ENCODE measurements at regions not wholly inside any gene's neighbourhood (a gene's known extent, or its start where the extent isn't known, plus 50 kb on each side); places are given as distances from the start of the nearest gene placed in this dataset.

GRCh38 chr2:53181759-53182158 lies 585.8 kb upstream of the CHAC2 start:
- DNase-seq (ENCODE audit: low read depth, low spot score) = no peak
- RAD21 ChIA-PET (ENCODE audit: unreplicated experiment) = no interaction called here
- Histone ChIP-seq H2AFZ (ENCODE audit: control insufficient read depth, low read depth, low read length) (no peak overlapping the region), H3K4me2 (ENCODE audit: control insufficient read depth, insufficient read depth) (no peak overlapping the region), H3K27me3 (replicated peaks in 1 of 2; ENCODE audit: control insufficient read depth in 2 of 2, insufficient read depth in 2 of 2, low read length in 1 of 2) (no peaks in the 10 kb centered on the region), H3K27ac (ENCODE audit: control insufficient read depth, insufficient read depth) (no peak overlapping the region), H3K9ac (ENCODE audit: control insufficient read depth, insufficient read depth, low read length) (no peak overlapping the region), H3K36me3 (ENCODE audit: control insufficient read depth in 2 of 2, insufficient read depth in 2 of 2, low read length in 1 of 2) (no peaks in the 10 kb centered on the region), H3K4me1 (ENCODE audit: control insufficient read depth, insufficient read depth, low read length) (no peaks in the 10 kb centered on the region), H4K20me1 (ENCODE audit: control insufficient read depth, insufficient read depth) (no peaks in the 10 kb centered on the region; the same call in 1 of the 2 replicates), H3K4me3 (no peak overlapping the region), H3K79me2 (ENCODE audit: control insufficient read depth, insufficient read depth, low read length) (no peaks in the 10 kb centered on the region), H3K9me3 (replicated peaks; ENCODE audit: control insufficient read depth, insufficient read depth, low read length) (no peaks in the 10 kb centered on the region)
- intact Hi-C loops (cut with micrococcal nuclease; ENCODE audit: unreplicated experiment) = no loop called here
- 0% methylated on average over 2 of the region's 2 CpGs for WGBS (ENCODE audit: insufficient coverage, insufficient replicate concordance, low lambda C conversion rate, missing lambda C conversion rate)
- CTCF ChIA-PET = no interaction called here
- in situ Hi-C loops (cut with MboI) = no loop called here
- FAIRE-seq = no peak
- BruUV-seq (replicated peaks) = no TSS peak
- POLR2A ChIA-PET = no interaction called here
- no peak for ATAC-seq
- SMC1A ChIA-PET (ENCODE audit: uncharacterized antibody, unreplicated experiment) = no interaction called here
- TF ChIP-seq ATF7 (IDR thresholded peaks at IDR 0.05; ENCODE audit: low read depth) (no peak), ZBTB33 (IDR thresholded peaks at IDR 0.05) (no peak), CTCF (IDR thresholded peaks at IDR 0.05 in 2 of 3, conservative IDR thresholded peaks at IDR 0.05 in 1 of 3; ENCODE audit: control insufficient read depth in 2 of 3, extremely low read depth in 1 of 3, insufficient read depth in 1 of 3, low read depth in 3 of 3, low read length in 3 of 3) (no peak), ZBTB11 (CRISPR knock-in tag; IDR thresholded peaks at IDR 0.05) (no peak), E2F8 (IDR thresholded peaks at IDR 0.05; ENCODE audit: low read depth, partially characterized antibody) (no peak), SREBF2 (IDR thresholded peaks at IDR 0.05; ENCODE audit: low read length) (no peak), FOS (IDR thresholded peaks at IDR 0.05; ENCODE audit: borderline replicate concordance, extremely low read depth, insufficient read length) (no peak), CHD4 (IDR thresholded peaks at IDR 0.05) (no peak), CHD1 (IDR thresholded peaks at IDR 0.05; ENCODE audit: low read depth, low read length) (no peak), TARDBP (IDR thresholded peaks at IDR 0.05; ENCODE audit: borderline replicate concordance) (no peak), USF2 (IDR thresholded peaks at IDR 0.05; ENCODE audit: borderline replicate concordance, low read depth, low read length) (no peak), WRNIP1 (IDR thresholded peaks at IDR 0.05; ENCODE audit: borderline replicate concordance, low read depth, low read length) (no peak)
